IPS-18c (cell line): ENCODE measurements at regions not wholly inside any gene's neighbourhood (a gene's known extent, or its start where the extent isn't known, plus 50 kb on each side); places are given as distances from the start of the nearest gene placed in this dataset.

Experiments used
- H3K4me3 ChIP-seq: 2 replicates; pipeline ENCODE4 v1.7.0; 2013; ENCODE audit warnings: low read depth, mild to moderate bottlenecking, low read length, moderate library complexity; ENCODE audit not compliant: insufficient read depth
- H3K9me3 ChIP-seq: one replicate; pipeline ENCODE4 v1.6.1; 2013; ENCODE audit warnings: mild to moderate bottlenecking, low read length, moderate library complexity; ENCODE audit not compliant: control insufficient read depth, insufficient read depth

DNA sequence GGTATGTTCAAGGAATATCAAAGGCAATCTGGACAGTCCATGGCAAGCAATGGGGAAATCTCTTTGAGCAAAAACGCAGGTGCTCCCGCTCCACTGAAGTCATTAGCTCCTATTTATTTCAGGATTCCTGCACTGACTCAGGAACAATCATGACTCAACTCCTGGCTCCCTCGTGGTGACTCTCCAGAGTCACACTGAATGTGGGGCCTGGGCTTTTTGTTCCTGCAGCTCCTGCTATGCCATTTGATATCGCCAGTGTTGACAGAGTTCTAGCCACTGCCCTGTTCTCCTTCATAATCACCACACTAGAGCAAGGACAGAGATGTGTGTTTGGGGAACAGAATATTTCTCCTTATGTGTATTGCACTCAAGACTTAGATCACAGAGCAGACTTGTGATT lies 187.2 kb upstream of the ZNF462 start:
- Histone ChIP-seq H3K9me3 (peaks cover 2% of the 10 kb centered on the region), H3K4me3 (no peak overlapping the region)

DNA sequence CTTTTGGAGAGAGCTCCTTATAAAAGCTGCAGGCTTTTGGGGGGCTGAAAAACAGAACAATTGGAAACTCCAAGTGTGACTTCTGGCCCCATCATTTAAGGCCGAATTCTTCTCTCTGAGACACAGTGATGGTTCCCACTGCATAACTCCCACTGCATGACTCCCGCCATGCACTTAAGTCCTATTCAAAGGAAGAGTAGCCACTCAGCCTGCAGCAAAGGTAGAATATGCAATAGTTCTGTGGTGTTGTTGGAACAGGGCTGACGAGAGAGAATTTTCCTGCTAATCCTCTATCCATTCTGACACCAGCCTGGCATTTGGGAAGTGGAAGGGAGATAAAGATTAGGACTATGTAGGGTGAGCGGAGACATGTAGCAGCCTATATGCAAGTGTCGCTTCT lies 185.6 kb upstream of the ZNF462 start:
- H3K4me3 ChIP-seq = no peak overlapping the region
- H3K9me3 ChIP-seq = peaks cover 2% of the 10 kb centered on the region

GRCh38 chr9:106677830-106678229 lies 185.1 kb upstream of the ZNF462 start:
- H3K4me3 ChIP-seq = no peak overlapping the region
- peaks cover 2% of the 10 kb centered on the region for H3K9me3 ChIP-seq

DNA sequence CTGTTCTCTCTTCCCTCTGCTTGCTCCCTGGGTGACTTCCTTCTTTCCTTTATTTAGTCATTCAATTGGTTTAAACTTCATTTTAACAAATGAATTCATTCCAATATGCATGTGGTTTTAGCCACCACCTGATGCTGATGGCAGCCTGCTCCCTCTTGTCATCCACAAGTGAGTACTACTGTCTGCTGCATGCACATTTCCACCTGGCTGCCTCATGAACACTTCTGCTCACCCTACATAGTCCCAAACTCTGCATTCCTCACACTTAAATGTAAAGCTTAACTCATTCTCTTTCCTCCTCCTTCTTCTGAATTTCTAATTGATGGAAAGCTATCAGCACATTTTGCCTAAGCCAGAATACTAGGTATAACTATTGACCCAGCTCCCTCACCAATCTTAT lies 184.7 kb upstream of the ZNF462 start:
- Histone ChIP-seq H3K4me3 (no peak overlapping the region), H3K9me3 (peaks cover 2% of the 10 kb centered on the region)

- H3K9me3 ChIP-seq = peaks cover 2% of the 10 kb centered on the region
- H3K4me3 ChIP-seq = no peak overlapping the region
These were observed 180.5 kb upstream of the ZNF462 start for GRCh38 chr9:106682420-106682819.

DNA sequence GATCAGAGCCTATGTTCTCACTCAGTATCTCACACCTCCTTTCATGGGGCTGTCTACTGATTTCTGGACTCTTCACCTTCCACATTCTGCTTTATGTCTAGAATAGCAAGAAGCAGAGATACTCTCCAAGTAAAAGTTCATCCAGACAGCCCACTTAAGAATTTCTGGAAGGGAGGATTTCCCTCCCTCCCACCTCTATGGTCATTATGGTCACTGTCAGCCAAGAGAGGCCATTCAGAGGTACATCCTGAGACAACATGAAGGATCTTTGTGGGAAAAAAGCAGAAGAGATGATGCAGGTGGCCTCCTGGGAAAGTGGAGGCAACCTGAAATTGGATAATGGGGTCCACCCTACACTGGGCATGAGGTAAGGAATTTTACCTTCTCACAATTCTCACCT lies 179.5 kb upstream of the ZNF462 start:
- H3K4me3 ChIP-seq = no peak overlapping the region

DNA sequence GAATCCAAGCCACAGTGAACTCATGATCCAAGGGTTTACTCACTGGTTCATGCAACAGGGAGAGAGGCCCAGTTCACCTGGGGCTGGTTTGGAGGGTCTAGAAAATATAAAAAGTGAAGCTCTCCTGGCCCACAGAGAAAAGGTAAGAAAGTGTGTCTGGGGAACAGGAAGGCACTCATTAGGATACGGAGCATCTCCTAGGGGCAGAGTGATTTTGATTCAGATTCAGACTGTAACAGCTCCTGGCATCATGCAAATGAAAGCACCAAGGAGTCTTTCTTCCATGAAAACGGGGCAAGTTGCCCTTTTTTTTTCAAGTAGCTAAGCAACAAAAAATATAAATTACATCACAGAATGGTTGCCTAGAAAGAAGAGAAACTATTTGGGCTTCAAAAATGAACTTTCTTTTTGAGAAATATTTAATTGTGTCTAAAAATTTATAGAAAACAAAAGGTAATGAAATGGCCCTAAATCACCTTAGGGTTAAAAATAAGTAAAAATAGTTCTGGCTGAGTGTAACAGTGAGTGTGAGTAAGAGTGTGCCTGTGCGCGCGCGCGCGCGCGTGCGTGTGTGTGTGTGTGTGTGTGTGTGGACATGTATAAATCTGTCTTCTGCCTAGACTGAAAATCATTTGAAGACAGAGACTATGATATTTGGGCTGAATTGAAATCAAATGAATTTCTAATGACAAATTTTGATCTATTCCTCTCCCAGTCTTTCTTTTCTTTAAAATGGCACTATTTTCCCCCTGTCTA lies 177.8 kb upstream of the ZNF462 start:
- Histone ChIP-seq H3K4me3 (no peak overlapping the region), H3K9me3 (no peaks in the 10 kb centered on the region)

More for the DNA sequence above, 179.5 kb upstream of the ZNF462 start:
- peaks cover 2% of the 10 kb centered on the region for H3K9me3 ChIP-seq

GRCh38 chr9:106689089-106689488 lies 173.9 kb upstream of the ZNF462 start:
- no peak overlapping the region for H3K4me3 ChIP-seq
- no peaks in the 10 kb centered on the region for H3K9me3 ChIP-seq

DNA sequence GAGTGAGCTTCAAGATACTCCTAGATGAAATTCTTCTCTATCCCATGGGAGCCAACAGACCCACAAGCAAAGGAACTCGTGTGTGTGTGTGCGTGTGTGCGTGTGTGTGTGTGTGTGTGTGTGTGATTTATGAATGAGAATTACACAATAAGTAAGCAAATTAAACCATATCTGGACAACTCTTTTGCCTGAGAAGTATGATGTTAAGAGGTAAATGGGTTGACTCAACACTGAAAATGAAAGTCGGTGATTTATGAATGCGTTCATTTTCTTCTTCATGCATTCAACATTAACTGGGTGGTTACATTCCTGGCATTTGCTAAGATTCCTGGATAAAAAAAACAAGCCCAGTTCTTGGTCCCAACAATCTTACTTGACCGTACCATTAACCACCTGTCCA lies 171.3 kb upstream of the ZNF462 start:
- H3K9me3 ChIP-seq = no peaks in the 10 kb centered on the region
- H3K4me3 ChIP-seq = no peak overlapping the region

DNA sequence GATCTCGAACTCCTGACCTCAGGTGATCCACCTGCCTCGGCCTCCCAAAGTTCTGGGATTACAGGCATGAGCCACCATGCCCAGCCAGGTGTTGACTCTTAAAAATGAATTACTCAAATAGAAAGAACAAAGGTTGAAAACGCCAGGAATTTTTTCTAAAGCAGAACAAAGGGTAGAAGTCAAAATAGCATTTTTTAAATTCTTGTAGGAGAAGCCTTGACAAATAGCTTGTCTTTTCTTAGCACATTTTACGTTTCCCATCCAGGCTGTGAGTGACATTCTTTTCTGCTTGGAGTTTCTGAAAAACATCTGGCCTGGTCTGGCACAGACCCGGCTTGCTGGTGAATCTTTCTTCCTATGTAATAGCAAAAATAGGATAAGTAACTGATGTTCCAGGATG lies 169.4 kb upstream of the ZNF462 start:
- H3K9me3 ChIP-seq = no peaks in the 10 kb centered on the region

DNA sequence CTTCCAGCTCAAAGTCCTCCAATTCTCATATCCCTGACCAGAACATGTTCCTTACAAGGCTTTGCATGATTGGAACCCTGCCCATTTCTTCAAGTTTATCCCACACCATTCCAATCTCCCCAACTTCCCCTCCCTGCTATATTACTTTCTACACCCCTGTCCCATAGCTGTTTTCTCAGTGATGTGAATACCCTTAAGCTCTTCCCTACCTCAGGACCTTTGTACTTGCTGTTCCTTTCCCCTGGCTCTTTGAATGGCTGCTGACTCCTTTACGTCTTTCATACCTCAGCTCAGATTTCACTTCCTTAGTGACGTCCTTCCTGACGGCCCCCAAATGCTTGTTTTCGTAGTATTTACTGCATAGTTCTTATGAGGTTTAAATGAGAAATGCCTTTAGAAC lies 166.2 kb upstream of the ZNF462 start:
- Histone ChIP-seq H3K9me3 (no peaks in the 10 kb centered on the region), H3K4me3 (no peak overlapping the region)

More for the DNA sequence above, 169.4 kb upstream of the ZNF462 start:
- H3K4me3 ChIP-seq = no peak overlapping the region

DNA sequence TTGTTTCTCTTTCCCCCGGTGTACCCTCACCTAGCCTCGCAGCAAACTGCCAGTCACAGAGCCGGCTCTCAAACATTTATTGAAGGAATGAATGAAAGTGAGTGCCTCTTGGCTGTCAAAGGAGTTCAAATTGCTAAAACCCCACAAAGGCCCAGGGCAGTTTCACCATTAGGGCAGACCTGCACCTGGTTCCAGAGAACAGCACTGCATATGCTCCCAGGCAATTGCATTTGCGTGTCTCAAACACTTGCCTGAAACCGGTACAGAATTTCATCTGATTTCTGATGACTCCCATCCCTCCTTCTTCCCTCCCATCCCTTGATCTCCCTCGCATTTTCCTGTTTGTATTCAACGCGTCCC lies 165.6 kb upstream of the ZNF462 start:
- Histone ChIP-seq H3K4me3 (no peak overlapping the region), H3K9me3 (no peaks in the 10 kb centered on the region)

DNA sequence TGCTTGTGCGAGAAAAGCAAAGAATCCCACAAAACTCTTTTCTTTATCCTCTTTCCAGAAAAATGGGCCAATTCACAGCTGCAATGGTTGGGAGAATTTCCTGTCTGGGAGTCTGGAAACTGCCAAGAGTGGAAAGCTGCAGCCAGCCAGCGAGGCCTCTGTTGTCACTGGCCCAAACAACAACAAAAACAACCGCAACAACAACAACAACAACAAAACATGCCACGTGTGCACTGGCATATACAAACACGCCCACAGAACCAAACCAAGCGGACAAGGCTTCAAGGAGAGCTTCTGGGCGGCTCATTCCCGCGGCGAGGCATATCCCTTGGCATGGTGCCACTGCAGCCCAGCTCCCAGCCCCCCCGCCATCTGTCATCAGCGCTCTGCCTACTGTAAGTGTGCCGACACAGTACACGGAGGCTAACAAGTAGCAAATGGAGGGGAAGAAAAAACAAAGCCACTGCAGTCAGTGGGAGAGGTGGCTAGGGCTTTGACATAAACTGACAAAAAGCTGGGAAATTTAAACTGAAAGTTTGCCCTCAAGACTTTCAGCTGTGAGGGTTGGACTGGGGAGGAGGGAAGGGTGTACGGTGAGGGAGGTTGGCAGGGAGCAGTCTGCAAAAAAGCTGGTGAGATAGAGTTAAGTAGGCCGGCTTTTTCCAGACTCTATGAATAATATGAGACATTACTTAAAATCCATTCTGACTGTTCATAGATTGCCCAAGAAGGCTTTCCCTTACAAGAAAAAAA lies 165.0 kb upstream of the ZNF462 start:
- Histone ChIP-seq H3K4me3 (no peak overlapping the region), H3K9me3 (no peaks in the 10 kb centered on the region)

GRCh38 chr9:106700676-106701075 lies 162.3 kb upstream of the ZNF462 start:
- Histone ChIP-seq H3K9me3 (peaks cover 3% of the 10 kb centered on the region), H3K4me3 (no peak overlapping the region)

- no peak overlapping the region for H3K4me3 ChIP-seq
- peaks cover 3% of the 10 kb centered on the region for H3K9me3 ChIP-seq
These were observed 161.4 kb upstream of the ZNF462 start for GRCh38 chr9:106701611-106702010.

DNA sequence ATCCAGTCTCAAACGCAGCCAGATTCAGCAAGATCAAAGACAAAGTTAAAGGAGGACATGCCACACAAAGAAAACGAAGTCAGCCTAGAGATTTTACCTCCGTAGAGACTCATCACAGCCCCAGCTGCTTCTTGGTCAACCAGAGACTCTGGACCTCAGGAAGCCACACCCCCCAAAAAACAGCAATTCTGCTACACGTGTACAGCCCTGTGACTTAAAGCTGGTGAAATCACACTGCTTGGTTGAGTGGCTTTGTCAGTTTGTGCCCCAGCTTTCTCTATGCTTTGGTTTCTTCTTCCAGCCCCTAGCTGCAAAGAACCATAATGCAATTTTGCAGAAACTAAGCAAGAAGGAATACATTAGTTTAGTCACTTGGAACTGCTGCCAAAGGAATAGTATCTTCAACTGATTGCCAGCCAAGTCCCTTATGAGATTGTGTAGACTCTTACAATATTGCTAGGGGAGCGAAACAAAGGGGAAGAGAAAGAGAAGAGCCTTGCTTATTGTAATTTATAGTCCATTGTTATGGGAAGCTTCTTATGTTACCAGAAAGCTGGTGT lies 158.8 kb upstream of the ZNF462 start:
- Histone ChIP-seq H3K9me3 (peaks cover 3% of the 10 kb centered on the region), H3K4me3 (no peak overlapping the region)

- Histone ChIP-seq H3K9me3 (peaks cover 3% of the 10 kb centered on the region), H3K4me3 (no peak overlapping the region)
These were observed 155.7 kb upstream of the ZNF462 start for GRCh38 chr9:106707291-106707690.

DNA sequence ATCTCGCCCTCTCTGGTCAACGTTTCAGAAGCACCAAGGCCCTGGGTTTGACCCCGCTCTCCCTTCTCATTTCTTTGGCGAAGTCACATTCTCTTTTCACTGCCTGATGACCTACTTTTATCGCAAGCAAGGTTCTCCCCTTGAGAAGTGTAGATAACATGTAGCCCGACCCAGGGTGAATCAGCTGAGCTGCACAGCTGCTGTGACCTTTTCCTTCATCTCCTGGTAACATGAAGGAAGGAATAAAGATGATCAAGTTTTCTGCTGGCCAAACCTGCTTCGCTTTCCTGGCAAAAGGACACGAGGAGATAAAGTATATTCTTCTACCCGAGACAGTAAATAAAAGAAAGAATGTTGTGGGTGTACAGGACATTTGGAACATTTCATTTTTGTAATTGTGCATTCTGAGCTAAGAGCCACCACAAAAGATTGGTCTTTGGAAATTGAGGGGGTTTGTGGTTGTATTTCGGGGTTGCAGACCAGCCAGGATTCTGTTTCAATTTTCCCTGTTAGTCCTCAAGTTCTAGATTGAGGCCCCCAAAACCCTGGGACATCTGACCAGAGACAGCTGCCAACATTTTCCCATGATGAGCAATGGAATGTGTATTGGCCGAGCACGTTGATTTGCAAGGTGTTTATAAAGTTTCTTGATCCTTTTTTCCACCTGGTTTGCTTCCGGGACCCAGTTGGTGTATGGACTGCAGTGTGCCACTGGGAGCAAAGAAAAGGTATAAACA lies 155.1 kb upstream of the ZNF462 start:
- H3K4me3 ChIP-seq = no peak overlapping the region

More for the DNA sequence above, 155.1 kb upstream of the ZNF462 start:
- H3K9me3 ChIP-seq = peaks cover 3% of the 10 kb centered on the region
